ENCODE measurements at regions not wholly inside any gene's neighbourhood (a gene's known extent, or its start where the extent isn't known, plus 50 kb on each side); places are given as distances from the start of the nearest gene placed in this dataset.

GRCh38 chr16:86128246-86128645, 229.3 kb downstream of the IRF8 start:
- FAIRE-seq (no peak), DNase-seq (ENCODE audit: low read depth in 1 of 2, low spot score in 1 of 2) (no peak), ATAC-seq (no peak)
- Histone ChIP-seq H3K4me1 (no peaks in the 10 kb centered on the region), H3K4me2 (no peak overlapping the region), H3K9me3 (no peaks in the 10 kb centered on the region), H3K27ac (no peak overlapping the region), H3K4me3 (no peak overlapping the region)
- no peak for TF ChIP-seq E2F6 (IDR thresholded peaks at IDR 0.05; ENCODE audit: borderline replicate concordance, low read depth)
- no peak for TF ChIP-seq EP300 (IDR thresholded peaks at IDR 0.05)
- no peak for TF ChIP-seq KDM5A (IDR thresholded peaks at IDR 0.05)
- TF ChIP-seq MYC (IDR thresholded peaks at IDR 0.05; ENCODE audit: borderline replicate concordance, low read length) = no peak
- no peak for TF ChIP-seq FOSB (CRISPR knock-in tag; IDR thresholded peaks at IDR 0.05)
- no peak for TF ChIP-seq CEBPB (IDR thresholded peaks at IDR 0.05)
- no peak for TF ChIP-seq FOSL2 (IDR thresholded peaks at IDR 0.05)
- no peak for TF ChIP-seq FOSL2 (CRISPR knock-in tag; IDR thresholded peaks at IDR 0.05)
- no peak for TF ChIP-seq HOXB5 (CRISPR knock-in tag; IDR thresholded peaks at IDR 0.05)
- no peak for TF ChIP-seq SREBF2 (IDR thresholded peaks at IDR 0.05)
- TF ChIP-seq NFE2L2 (conservative IDR thresholded peaks at IDR 0.05; ENCODE audit: low read length) = no peak
- TF ChIP-seq JUN (IDR thresholded peaks at IDR 0.05) = no peak
- no peak for TF ChIP-seq BHLHE40 (IDR thresholded peaks at IDR 0.05; ENCODE audit: low read depth, low read length)
- TF ChIP-seq CHD4 (IDR thresholded peaks at IDR 0.05; ENCODE audit: borderline replicate concordance) = no peak
- TF ChIP-seq CBX8 (IDR thresholded peaks at IDR 0.05) = no peak
- no peak for TF ChIP-seq POLR2AphosphoS2 (conservative IDR thresholded peaks at IDR 0.05; ENCODE audit: low read length)
- TF ChIP-seq ZNF302 (CRISPR knock-in tag; IDR thresholded peaks at IDR 0.05) = no peak
- no peak for TF ChIP-seq ZSCAN20 (CRISPR knock-in tag; IDR thresholded peaks at IDR 0.05)
- no peak for TF ChIP-seq POLR2A (IDR thresholded peaks at IDR 0.05; ENCODE audit: low read length)
- no peak for TF ChIP-seq HEYL (CRISPR knock-in tag; IDR thresholded peaks at IDR 0.05)
- 29% methylated on average over 8 of the region's 9 CpGs for WGBS (ENCODE audit: missing lambda C conversion rate)
- POLR2A ChIA-PET = no interaction called here
- CTCF ChIA-PET = interaction anchor here (1.2 to 2.0 kb wide), 2 partner anchors 390 to 392 kb away, joined by 4 to 6 read pairs; no protein-coding TSS in a partner anchor

DNA sequence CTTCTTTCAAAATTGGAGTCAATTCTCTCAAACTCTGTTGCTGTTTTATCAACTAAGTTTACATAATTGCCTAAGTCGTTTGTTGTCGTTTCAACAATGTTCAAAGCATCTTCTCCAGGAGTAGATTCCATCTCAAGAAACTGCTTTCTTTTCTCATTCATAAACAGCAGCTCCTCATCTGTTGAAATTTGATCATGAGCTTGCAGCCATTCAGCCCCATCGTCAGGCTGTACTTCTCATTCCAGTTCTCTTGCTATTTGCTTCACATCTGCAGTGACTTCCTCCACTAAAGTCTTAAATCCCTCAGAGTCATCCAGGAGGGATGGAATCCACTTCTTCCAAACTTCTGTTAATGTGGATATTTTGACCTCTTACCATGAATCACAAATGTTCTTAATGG, 230.6 kb downstream of the IRF8 start:
- ChIA-PET CTCF (interaction anchor here (2.0 kb wide), 1 partner anchor 390 kb away, joined by 6 read pairs; no protein-coding TSS in a partner anchor), POLR2A (no interaction called here)
- no peak overlapping the region for H3K4me3 ChIP-seq
- WGBS (ENCODE audit: missing lambda C conversion rate) = 4% methylated on average over 3 of the region's 3 CpGs
- no peak for TF ChIP-seq CBX8 (IDR thresholded peaks at IDR 0.05)
- no peak for TF ChIP-seq REST (IDR thresholded peaks at IDR 0.05)
- TF ChIP-seq NR3C1 (IDR thresholded peaks at IDR 0.05) = no peak
- TF ChIP-seq TP53 (CRISPR knock-in tag; IDR thresholded peaks at IDR 0.05) = no peak
- no peak for TF ChIP-seq ZSCAN20 (CRISPR knock-in tag; IDR thresholded peaks at IDR 0.05)
- no peak for TF ChIP-seq RARB (CRISPR knock-in tag; IDR thresholded peaks at IDR 0.05)
- TF ChIP-seq, protein P1, sequence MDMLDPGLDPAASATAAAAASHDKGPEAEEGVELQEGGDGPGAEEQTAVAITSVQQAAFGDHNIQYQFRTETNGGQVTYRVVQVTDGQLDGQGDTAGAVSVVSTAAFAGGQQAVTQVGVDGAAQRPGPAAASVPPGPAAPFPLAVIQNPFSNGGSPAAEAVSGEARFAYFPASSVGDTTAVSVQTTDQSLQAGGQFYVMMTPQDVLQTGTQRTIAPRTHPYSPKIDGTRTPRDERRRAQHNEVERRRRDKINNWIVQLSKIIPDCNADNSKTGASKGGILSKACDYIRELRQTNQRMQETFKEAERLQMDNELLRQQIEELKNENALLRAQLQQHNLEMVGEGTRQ (IDR thresholded peaks at IDR 0.05) = no peak
- no peak for TF ChIP-seq E2F6 (IDR thresholded peaks at IDR 0.05; ENCODE audit: borderline replicate concordance, low read depth)
- no peak for TF ChIP-seq RFX5 (IDR thresholded peaks at IDR 0.05)
- TF ChIP-seq BHLHE40 (IDR thresholded peaks at IDR 0.05; ENCODE audit: low read depth, low read length) = no peak
- TF ChIP-seq NFE2L2 (conservative IDR thresholded peaks at IDR 0.05; ENCODE audit: low read length) = no peak
- TF ChIP-seq HDAC2 (IDR thresholded peaks at IDR 0.05) = no peak
- no peak overlapping the region for H3K4me2 ChIP-seq
- H3K9me3 ChIP-seq = no peaks in the 10 kb centered on the region
- no peak for DNase-seq (ENCODE audit: low read depth in 1 of 2, low spot score in 1 of 2)
- H3K4me1 ChIP-seq = no peaks in the 10 kb centered on the region
- no peak for ATAC-seq
- H3K27ac ChIP-seq = no peak overlapping the region
- no peak for FAIRE-seq

Measured in A549 (cell line).